Muscle layer of duodenum (tissue), 2 donors: ENCODE measurements at regions not wholly inside any gene's neighbourhood (a gene's known extent, or its start where the extent isn't known, plus 50 kb on each side); places are given as distances from the start of the nearest gene placed in this dataset.

Source experiments
- H3K27ac ChIP-seq: one replicate; pipeline ENCODE4 v1.7.0; 2013; ENCODE audit warnings: mild to moderate bottlenecking, low read length
- H3K27me3 ChIP-seq: one replicate; pipeline ENCODE4 v1.7.0; 2013; ENCODE audit warnings: low read depth, mild to moderate bottlenecking, control low read depth, low read length
- H3K36me3 ChIP-seq, 2 donors: one replicate each; pipeline ENCODE4 v1.7.0; 2013; ENCODE audit warnings: low read length in 2 of 2, control low read depth in 1 of 2, mild to moderate bottlenecking in 1 of 2; ENCODE audit not compliant: insufficient read depth in 2 of 2, control insufficient read depth in 1 of 2
- H3K4me1 ChIP-seq, 2 donors: one replicate each; pipeline ENCODE4 v1.7.0; 2013; ENCODE audit warnings: low read length in 2 of 2, mild to moderate bottlenecking in 2 of 2, control low read depth in 1 of 2, moderate library complexity in 1 of 2; ENCODE audit not compliant: insufficient read depth in 2 of 2, control insufficient read depth in 1 of 2
- H3K4me3 ChIP-seq, 2 donors: one replicate each; pipeline ENCODE4 v1.7.0; 2013; ENCODE audit warnings: low read length in 2 of 2, low read depth in 1 of 2, mild to moderate bottlenecking in 1 of 2
- H3K9me3 ChIP-seq, 2 donors: one replicate each; pipeline ENCODE4 v1.7.0; 2013; ENCODE audit warnings: low read length in 2 of 2, control low read depth in 1 of 2, mild to moderate bottlenecking in 1 of 2; ENCODE audit not compliant: control insufficient read depth in 1 of 2
- donor health status: healthy.

- Histone ChIP-seq H3K4me1 (no peaks in the 10 kb centered on the region), H3K27me3 (no peaks in the 10 kb centered on the region), H3K4me3 (no peak overlapping the region), H3K27ac (no peak overlapping the region), H3K9me3 (no peaks in the 10 kb centered on the region), H3K36me3 (no peaks in the 10 kb centered on the region)
These were observed 1314.6 kb upstream of the GBE1 start for GRCh38 chr3:83076041-83076440.

- H3K4me3 ChIP-seq = no peak overlapping the region
- no peaks in the 10 kb centered on the region for H3K9me3 ChIP-seq
- H3K36me3 ChIP-seq = no peaks in the 10 kb centered on the region
- no peaks in the 10 kb centered on the region for H3K4me1 ChIP-seq
- H3K27me3 ChIP-seq = no peaks in the 10 kb centered on the region
- no peak overlapping the region for H3K27ac ChIP-seq
These were observed 1313.0 kb upstream of the GBE1 start for GRCh38 chr3:83074485-83074884.

GRCh38 chr3:83065851-83066460 is 1304.5 kb upstream of the GBE1 start:
- H3K9me3 ChIP-seq = peaks cover 0 to 3% of the 10 kb centered on the region in 2 donors
- H3K4me3 ChIP-seq = no peak overlapping the region
- H3K27ac ChIP-seq = no peak overlapping the region
- no peaks in the 10 kb centered on the region for H3K36me3 ChIP-seq
- H3K4me1 ChIP-seq = peaks cover 0 to 5% of the 10 kb centered on the region in 2 donors
- H3K27me3 ChIP-seq = no peaks in the 10 kb centered on the region

- Histone ChIP-seq H3K27me3 (no peaks in the 10 kb centered on the region), H3K4me1 (peaks cover 0 to 5% of the 10 kb centered on the region in 2 donors), H3K27ac (no peak overlapping the region), H3K36me3 (no peaks in the 10 kb centered on the region), H3K4me3 (no peak overlapping the region), H3K9me3 (peaks cover 0 to 11% of the 10 kb centered on the region in 2 donors)
These were observed 1302.0 kb upstream of the GBE1 start for GRCh38 chr3:83063446-83063845.

GRCh38 chr3:83048556-83048955 is 1287.1 kb upstream of the GBE1 start:
- H3K27me3 ChIP-seq = no peaks in the 10 kb centered on the region
- H3K36me3 ChIP-seq = no peaks in the 10 kb centered on the region
- no peak overlapping the region for H3K27ac ChIP-seq
- H3K4me3 ChIP-seq = no peak overlapping the region
- no peaks in the 10 kb centered on the region for H3K9me3 ChIP-seq
- H3K4me1 ChIP-seq = no peaks in the 10 kb centered on the region

- H3K36me3 ChIP-seq = no peaks in the 10 kb centered on the region
- H3K27me3 ChIP-seq = no peaks in the 10 kb centered on the region
- H3K27ac ChIP-seq = no peak overlapping the region
- no peaks in the 10 kb centered on the region for H3K4me1 ChIP-seq
- H3K4me3 ChIP-seq = no peak overlapping the region
- H3K9me3 ChIP-seq = no peaks in the 10 kb centered on the region
These were observed 1278.0 kb upstream of the GBE1 start for GRCh38 chr3:83039422-83039821.

- H3K4me3 ChIP-seq = no peak overlapping the region
- no peaks in the 10 kb centered on the region for H3K27me3 ChIP-seq
- no peaks in the 10 kb centered on the region for H3K9me3 ChIP-seq
- no peaks in the 10 kb centered on the region for H3K36me3 ChIP-seq
- H3K4me1 ChIP-seq = no peaks in the 10 kb centered on the region
- H3K27ac ChIP-seq = no peak overlapping the region
These were observed 1274.2 kb upstream of the GBE1 start for GRCh38 chr3:83035704-83036010.

GRCh38 chr3:83034806-83035703 is 1273.6 kb upstream of the GBE1 start:
- Histone ChIP-seq H3K27me3 (no peaks in the 10 kb centered on the region), H3K4me3 (no peak overlapping the region), H3K4me1 (no peaks in the 10 kb centered on the region), H3K27ac (no peak overlapping the region), H3K36me3 (no peaks in the 10 kb centered on the region), H3K9me3 (no peaks in the 10 kb centered on the region)

- no peaks in the 10 kb centered on the region for H3K4me1 ChIP-seq
- no peaks in the 10 kb centered on the region for H3K9me3 ChIP-seq
- no peaks in the 10 kb centered on the region for H3K27me3 ChIP-seq
- H3K4me3 ChIP-seq = no peak overlapping the region
- no peaks in the 10 kb centered on the region for H3K36me3 ChIP-seq
- H3K27ac ChIP-seq = no peak overlapping the region
These were observed 1271.7 kb upstream of the GBE1 start for GRCh38 chr3:83033133-83033532.

- no peak overlapping the region for H3K4me3 ChIP-seq
- no peaks in the 10 kb centered on the region for H3K36me3 ChIP-seq
- H3K4me1 ChIP-seq = no peaks in the 10 kb centered on the region
- H3K27ac ChIP-seq = no peak overlapping the region
- H3K9me3 ChIP-seq = no peaks in the 10 kb centered on the region
- H3K27me3 ChIP-seq = no peaks in the 10 kb centered on the region
These were observed 1261.6 kb upstream of the GBE1 start for GRCh38 chr3:83023086-83023485.

GRCh38 chr3:83011481-83011880 is 1250.0 kb upstream of the GBE1 start:
- H3K27ac ChIP-seq = no peak overlapping the region
- H3K27me3 ChIP-seq = no peaks in the 10 kb centered on the region
- H3K4me1 ChIP-seq = no peaks in the 10 kb centered on the region
- H3K4me3 ChIP-seq = no peak overlapping the region
- no peaks in the 10 kb centered on the region for H3K9me3 ChIP-seq
- H3K36me3 ChIP-seq = no peaks in the 10 kb centered on the region

GRCh38 chr3:83003917-83004316 is 1242.5 kb upstream of the GBE1 start:
- Histone ChIP-seq H3K9me3 (no peaks in the 10 kb centered on the region), H3K36me3 (no peaks in the 10 kb centered on the region), H3K4me1 (no peaks in the 10 kb centered on the region), H3K27me3 (no peaks in the 10 kb centered on the region), H3K27ac (no peak overlapping the region), H3K4me3 (no peak overlapping the region)
